ENCODE measurements at regions not wholly inside any gene's neighbourhood (a gene's known extent, or its start where the extent isn't known, plus 50 kb on each side); places are given as distances from the start of the nearest gene placed in this dataset.
"Not testable (repeated sequence)": the region's sequence is repeated elsewhere in the genome, so short reads cannot be mapped to it uniquely, and the experiment has no call there.

GRCh38 chr10:46803082-46803481, 108.1 kb upstream of the PTPN20 start:
- DNase-seq (ENCODE audit: low spot score): peak; percentile 33

GRCh38 chr10:46810222-46810621, 101.0 kb upstream of the PTPN20 start:
- not testable (repeated sequence) for DNase-seq (ENCODE audit: low spot score)

- DNase-seq (ENCODE audit: low spot score): not testable (repeated sequence)
Observed at GRCh38 chr10:46816126-46816525, 95.1 kb upstream of the PTPN20 start.

- not testable (repeated sequence) for DNase-seq (ENCODE audit: low spot score)
Observed at GRCh38 chr10:46840393-46841050, 70.7 kb upstream of the PTPN20 start.

- not testable (repeated sequence) for DNase-seq (ENCODE audit: low spot score)
Observed at GRCh38 chr10:46841051-46841593, 70.1 kb upstream of the PTPN20 start.

- DNase-seq (ENCODE audit: low spot score): not testable (repeated sequence)
Observed at GRCh38 chr10:46845194-46845593, 66.0 kb upstream of the PTPN20 start.

- DNase-seq (ENCODE audit: low spot score): not testable (repeated sequence)
Observed at GRCh38 chr10:46845640-46846039, 65.6 kb upstream of the PTPN20 start.

- DNase-seq (ENCODE audit: low spot score): not testable (repeated sequence)
Observed at GRCh38 chr10:46860753-46861152, 50.5 kb upstream of the PTPN20 start.

Measured in hematopoietic multipotent progenitor cell treated with erythropoietin and hydrocortisone succinate and interleukin-3 and kit ligand, for 17 days (in vitro differentiated cells).